Adipocyte (in vitro differentiated cells): ENCODE measurements at regions not wholly inside any gene's neighbourhood (a gene's known extent, or its start where the extent isn't known, plus 50 kb on each side); places are given as distances from the start of the nearest gene placed in this dataset.

Experiments
- DNase-seq: peaks from one replicate; pipeline ENCODE4 v3.0.0-alpha.2; 2015; ENCODE audit warnings: low read depth
- H3K27me3 ChIP-seq: replicated peaks from 2 replicates; pipeline ENCODE4 v1.7.0; 2013; ENCODE audit warnings: mild to moderate bottlenecking, low read length, moderate library complexity; ENCODE audit not compliant: control insufficient read depth, insufficient read depth
- H3K36me3 ChIP-seq: 2 replicates; pipeline ENCODE4 v1.7.0; 2013; ENCODE audit warnings: low read length, mild to moderate bottlenecking, moderate library complexity; ENCODE audit not compliant: control insufficient read depth, insufficient read depth, severe bottlenecking
- H3K4me1 ChIP-seq: 2 replicates; pipeline ENCODE4 v1.7.0; 2013; ENCODE audit warnings: mild to moderate bottlenecking, low read length, moderate library complexity; ENCODE audit not compliant: control insufficient read depth, insufficient read depth
- H3K4me3 ChIP-seq: 2 replicates; pipeline ENCODE4 v1.7.0; 2013; ENCODE audit warnings: mild to moderate bottlenecking, low read length, moderate library complexity
- H3K9ac ChIP-seq: 2 replicates; pipeline ENCODE4 v1.7.0; 2013; ENCODE audit warnings: mild to moderate bottlenecking, low read length, moderate library complexity
- H3K9me3 ChIP-seq: 2 replicates; pipeline ENCODE4 v1.7.0; 2013; ENCODE audit warnings: mild to moderate bottlenecking, low read length, moderate library complexity; ENCODE audit not compliant: control insufficient read depth

DNA sequence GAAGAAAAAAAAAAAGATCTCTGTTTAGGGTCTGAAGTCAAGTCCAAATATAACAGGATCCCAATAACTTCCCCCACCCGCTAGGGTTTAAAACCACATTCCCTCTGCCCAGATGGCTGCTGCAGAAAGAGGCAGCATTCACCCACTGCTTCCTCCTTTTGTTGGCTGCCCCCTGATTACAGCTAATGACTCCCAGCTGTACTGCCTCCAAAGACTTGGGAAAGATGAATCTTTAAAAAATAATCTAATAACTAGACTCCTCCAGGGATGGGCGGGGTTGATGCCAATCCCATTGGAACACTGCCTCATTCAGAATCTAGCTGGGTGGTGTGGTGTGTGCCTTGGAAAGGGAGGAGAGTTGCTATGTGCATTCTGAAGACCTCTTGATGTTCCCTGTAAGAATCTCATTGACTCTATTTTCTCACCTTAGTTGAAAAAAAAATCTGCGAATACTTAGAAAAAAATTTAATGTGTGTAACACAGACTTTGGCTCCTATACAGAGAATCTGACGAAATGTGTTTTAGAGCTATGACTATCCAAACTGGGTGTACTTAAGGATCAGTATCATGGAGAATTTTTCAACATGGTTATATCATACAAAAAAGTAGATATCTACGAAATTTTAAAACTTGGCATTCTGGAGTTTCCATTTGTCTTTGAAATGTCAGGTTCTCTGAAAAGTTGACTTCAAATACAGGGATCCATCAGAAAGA lies 174.0 kb downstream of the RNF144B start:
- no peaks in the 10 kb centered on the region for H3K27me3 ChIP-seq
- H3K36me3 ChIP-seq: no peaks in the 10 kb centered on the region
- H3K4me3 ChIP-seq: no peak overlapping the region
- H3K4me1 ChIP-seq: peaks cover 20% of the 10 kb centered on the region
- H3K9me3 ChIP-seq: no peaks in the 10 kb centered on the region
- no peak overlapping the region for H3K9ac ChIP-seq
- no peak for DNase-seq

DNA sequence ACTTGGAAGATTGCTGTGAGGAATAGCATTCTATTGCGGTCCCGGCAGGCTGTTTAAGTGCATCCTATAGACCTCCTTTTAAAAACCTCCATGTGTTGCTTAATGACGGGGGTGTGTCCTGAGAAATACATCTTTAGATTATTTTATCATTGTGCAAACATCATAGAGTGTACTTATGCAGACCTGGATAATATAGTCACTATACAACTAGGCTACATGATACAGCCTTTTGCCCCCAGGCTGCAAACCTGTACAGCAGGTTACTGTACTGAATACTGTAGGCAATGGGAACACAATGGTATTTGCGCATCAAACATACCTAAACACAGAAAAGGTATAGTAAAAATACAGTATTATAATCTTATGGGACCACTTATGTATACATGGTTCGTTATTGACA lies 175.6 kb downstream of the RNF144B start:
- H3K9ac ChIP-seq: no peak overlapping the region
- H3K4me1 ChIP-seq: peaks cover 20% of the 10 kb centered on the region
- no peaks in the 10 kb centered on the region for H3K27me3 ChIP-seq
- DNase-seq: no peak
- no peak overlapping the region for H3K4me3 ChIP-seq
- no peaks in the 10 kb centered on the region for H3K36me3 ChIP-seq
- H3K9me3 ChIP-seq: no peaks in the 10 kb centered on the region

DNA sequence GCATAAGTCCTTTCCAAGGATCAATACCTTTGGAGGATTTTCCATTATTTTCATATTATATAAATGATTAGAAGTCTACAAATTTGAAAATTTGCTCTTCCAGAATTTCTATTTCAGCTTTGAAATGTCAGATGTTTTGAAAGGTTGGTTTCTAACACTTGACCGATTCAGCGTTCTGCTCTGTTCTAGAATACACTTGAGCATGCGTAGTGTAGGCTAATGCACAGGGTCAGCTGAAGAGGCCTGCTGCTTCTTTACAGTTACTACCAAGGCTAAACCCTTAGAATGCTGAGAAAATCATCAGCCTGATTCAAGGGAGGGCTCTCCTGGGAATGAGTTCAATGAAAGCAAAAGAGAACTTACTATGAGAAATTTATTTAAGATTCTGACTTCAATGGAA lies 177.6 kb downstream of the RNF144B start:
- H3K36me3 ChIP-seq: no peaks in the 10 kb centered on the region
- H3K9me3 ChIP-seq: no peaks in the 10 kb centered on the region
- DNase-seq: no peak
- H3K4me3 ChIP-seq: no peak overlapping the region
- peaks cover 20% of the 10 kb centered on the region for H3K4me1 ChIP-seq
- H3K9ac ChIP-seq: no peak overlapping the region
- H3K27me3 ChIP-seq: no peaks in the 10 kb centered on the region

DNA sequence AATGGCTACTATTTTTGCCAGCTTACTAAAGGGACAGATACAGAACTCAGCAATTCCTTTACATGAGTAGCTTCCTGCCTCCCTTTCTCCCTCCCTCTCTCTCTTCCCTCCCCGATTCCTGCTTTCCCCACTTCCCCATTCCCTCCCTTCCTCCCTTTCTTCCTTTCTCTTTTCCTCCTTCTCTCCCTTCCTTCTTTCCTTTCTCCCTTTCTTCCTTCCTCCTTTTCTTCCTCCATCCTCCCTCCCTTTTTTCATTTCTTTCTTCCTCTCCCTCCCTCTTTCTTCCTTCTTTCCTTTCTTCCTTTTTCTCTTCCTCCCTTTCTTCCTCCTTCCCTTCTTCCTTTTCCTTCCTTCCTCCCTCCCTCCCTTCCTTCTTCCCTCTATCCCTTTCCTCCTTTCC lies 178.1 kb downstream of the RNF144B start:
- no peak overlapping the region for H3K9ac ChIP-seq

DNA sequence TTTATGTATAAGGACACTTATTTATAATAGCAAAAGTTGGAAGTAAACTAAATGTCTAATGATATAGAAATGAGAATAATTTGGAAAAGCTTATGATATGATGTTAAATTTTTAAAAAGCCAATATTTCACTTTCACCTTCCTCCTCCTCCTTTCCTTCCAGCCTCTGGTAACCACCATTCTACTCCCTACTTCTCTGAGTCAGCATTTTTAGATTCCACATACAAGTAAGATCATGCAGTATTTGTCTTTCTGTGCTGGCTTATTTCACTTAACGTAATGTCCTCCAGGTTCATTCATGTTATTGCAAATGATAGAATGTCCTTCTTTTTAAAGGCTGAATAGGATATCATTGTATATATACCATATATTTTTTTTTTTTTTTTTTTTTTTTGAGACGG lies 180.2 kb downstream of the RNF144B start:
- Histone ChIP-seq H3K4me3 (no peak overlapping the region), H3K27me3 (no peaks in the 10 kb centered on the region), H3K9ac (no peak overlapping the region), H3K9me3 (no peaks in the 10 kb centered on the region), H3K4me1 (peaks cover 4% of the 10 kb centered on the region), H3K36me3 (no peaks in the 10 kb centered on the region)
- no peak for DNase-seq

More for the DNA sequence above, 178.1 kb downstream of the RNF144B start:
- no peak overlapping the region for H3K4me3 ChIP-seq
- no peak for DNase-seq
- H3K36me3 ChIP-seq: no peaks in the 10 kb centered on the region
- no peaks in the 10 kb centered on the region for H3K27me3 ChIP-seq
- H3K4me1 ChIP-seq: peaks cover 20% of the 10 kb centered on the region
- H3K9me3 ChIP-seq: no peaks in the 10 kb centered on the region

DNA sequence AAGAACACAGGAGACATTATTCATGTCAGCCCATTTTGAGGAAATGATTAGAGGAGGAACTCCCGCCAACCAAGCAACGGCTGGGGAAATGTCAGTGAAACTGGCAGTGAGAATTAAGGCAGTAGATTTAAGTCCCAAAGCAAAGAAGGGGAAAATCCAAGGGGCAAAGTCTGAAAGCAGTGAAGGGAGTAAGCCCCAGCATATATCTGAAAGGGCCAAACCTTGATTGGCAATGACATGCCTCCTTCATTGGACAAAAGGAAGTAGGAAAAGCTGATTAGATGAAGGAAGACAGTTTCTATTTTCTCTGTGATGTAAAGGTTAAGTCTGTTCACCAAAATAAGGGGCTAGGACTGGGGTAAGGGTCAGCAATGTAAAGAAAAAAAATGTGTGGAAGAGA lies 190.3 kb downstream of the RNF144B start:
- no peaks in the 10 kb centered on the region for H3K27me3 ChIP-seq
- no peaks in the 10 kb centered on the region for H3K9me3 ChIP-seq
- DNase-seq: no peak
- peaks cover 14% of the 10 kb centered on the region for H3K4me1 ChIP-seq
- H3K36me3 ChIP-seq: no peaks in the 10 kb centered on the region
- no peak overlapping the region for H3K4me3 ChIP-seq
- no peak overlapping the region for H3K9ac ChIP-seq

DNA sequence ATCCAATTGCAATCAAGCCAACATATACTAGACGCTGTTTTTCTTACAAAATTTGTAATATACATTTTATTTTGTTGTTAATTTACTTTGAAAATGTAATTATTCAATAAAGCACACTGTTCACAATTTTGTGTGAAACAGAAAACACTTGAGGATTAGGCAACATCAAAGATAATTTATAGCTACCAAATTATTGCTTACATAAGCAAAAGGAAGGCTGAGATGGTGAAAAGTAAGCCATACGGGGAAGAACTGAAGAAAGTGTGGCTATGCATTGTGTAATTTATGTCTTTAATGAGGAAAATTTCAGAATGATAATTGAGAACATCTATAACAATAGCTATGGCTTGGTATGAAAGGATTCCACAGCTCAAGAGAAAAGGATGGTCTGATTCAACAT lies 192.0 kb downstream of the RNF144B start:
- Histone ChIP-seq H3K9ac (no peak overlapping the region), H3K4me1 (peaks cover 14% of the 10 kb centered on the region), H3K9me3 (no peaks in the 10 kb centered on the region), H3K36me3 (no peaks in the 10 kb centered on the region), H3K27me3 (no peaks in the 10 kb centered on the region), H3K4me3 (no peak overlapping the region)
- DNase-seq: no peak

DNA sequence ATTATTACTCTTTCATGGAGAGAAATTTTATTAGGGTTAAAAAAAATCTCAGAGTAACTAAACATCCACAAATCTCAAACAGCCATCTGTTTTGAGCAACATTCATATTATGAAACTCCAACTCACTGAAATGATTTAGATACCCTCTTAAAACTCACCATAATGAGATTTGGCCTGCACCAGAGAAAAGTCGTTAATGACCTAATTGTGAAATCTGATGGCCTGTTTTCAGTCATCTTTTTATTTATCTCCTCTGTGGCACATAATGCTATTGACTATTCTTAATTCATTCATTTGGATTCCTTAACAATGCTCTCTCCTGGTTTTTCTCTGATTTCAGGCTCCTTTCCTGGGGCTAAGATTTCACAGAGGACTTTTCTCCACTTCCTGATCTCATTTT lies 192.7 kb downstream of the RNF144B start:
- Histone ChIP-seq H3K9ac (no peak overlapping the region), H3K4me3 (no peak overlapping the region), H3K9me3 (no peaks in the 10 kb centered on the region), H3K27me3 (no peaks in the 10 kb centered on the region), H3K4me1 (peaks cover 19% of the 10 kb centered on the region), H3K36me3 (no peaks in the 10 kb centered on the region)
- DNase-seq: no peak

DNA sequence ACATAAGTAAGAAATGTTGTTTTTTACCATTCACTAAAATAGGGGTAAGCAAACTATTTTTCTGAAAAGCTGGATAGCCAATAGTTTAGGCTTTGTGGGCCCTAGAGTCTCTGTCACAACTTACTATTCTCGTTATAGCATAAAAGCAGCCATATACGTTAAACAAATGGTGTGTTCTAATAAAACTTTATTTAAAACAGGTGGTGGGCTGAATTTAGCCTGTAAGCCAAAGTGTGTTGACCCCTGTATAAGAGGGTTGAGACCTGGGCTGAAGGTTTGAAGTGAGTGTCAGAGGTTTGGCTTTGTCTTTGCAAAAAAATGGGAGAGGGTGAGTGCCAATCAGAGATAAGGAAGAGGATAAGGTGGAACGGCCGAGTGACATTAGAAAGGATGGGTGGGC lies 197.2 kb downstream of the RNF144B start:
- Histone ChIP-seq H3K4me3 (no peak overlapping the region), H3K4me1 (peaks cover 35% of the 10 kb centered on the region), H3K27me3 (no peaks in the 10 kb centered on the region), H3K9me3 (no peaks in the 10 kb centered on the region), H3K9ac (no peak overlapping the region), H3K36me3 (no peaks in the 10 kb centered on the region)
- DNase-seq: no peak

DNA sequence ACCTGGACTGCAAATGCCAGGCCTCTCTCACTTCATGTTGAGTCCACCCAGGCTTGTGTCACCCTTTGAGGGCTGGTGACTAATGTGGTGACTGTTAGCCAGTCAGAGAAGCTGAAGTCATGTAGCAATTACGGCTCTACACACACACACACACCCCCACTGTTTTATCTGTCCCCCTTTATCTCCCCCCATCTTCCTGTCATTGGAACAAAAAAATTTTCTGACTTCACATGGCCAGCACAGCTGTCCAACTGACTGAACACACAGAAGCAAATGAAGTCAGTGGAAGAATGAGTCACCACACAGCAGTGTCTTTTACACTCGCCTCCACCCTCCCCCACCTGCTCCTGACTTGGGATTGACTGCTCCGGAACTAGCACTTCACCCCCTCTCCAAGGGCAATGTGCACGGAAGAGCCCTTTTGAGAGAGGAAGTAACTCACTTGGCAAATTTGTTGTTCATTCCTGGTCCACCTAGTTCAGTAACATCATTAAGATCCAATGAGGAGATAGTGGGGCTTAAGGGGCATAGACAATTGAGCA lies 198.0 kb downstream of the RNF144B start:
- Histone ChIP-seq H3K27me3 (no peaks in the 10 kb centered on the region), H3K36me3 (no peaks in the 10 kb centered on the region), H3K9ac (no peak overlapping the region), H3K4me1 (peaks cover 38% of the 10 kb centered on the region), H3K4me3 (no peak overlapping the region), H3K9me3 (no peaks in the 10 kb centered on the region)
- peak; percentile 45 for DNase-seq

DNA sequence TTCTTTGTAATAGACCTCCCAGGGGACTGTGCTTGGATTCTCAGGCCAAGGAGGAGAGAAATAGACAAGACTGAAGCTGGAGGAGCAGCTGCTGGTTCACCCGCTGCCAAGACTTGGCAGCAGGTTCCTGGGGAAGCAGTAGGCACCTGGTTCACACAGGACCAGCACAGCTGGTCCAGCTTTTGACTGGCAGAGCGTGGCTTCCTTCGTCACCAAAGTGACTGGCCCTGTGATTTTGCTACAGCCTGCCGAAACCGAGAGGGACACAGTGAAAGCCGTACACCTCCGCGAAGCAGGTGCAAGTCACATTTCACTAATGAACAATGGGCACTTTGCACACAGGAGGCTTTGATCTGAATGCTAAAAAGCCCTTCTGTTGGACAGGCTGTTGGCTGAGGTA lies 199.0 kb downstream of the RNF144B start:
- Histone ChIP-seq H3K9me3 (no peaks in the 10 kb centered on the region), H3K36me3 (no peaks in the 10 kb centered on the region), H3K9ac (no peak overlapping the region), H3K4me3 (no peak overlapping the region), H3K4me1 (peaks cover 40% of the 10 kb centered on the region), H3K27me3 (no peaks in the 10 kb centered on the region)
- no peak for DNase-seq
